ENCODE measurements at regions not wholly inside any gene's neighbourhood (a gene's known extent, or its start where the extent isn't known, plus 50 kb on each side); places are given as distances from the start of the nearest gene placed in this dataset.
A peak's percentile ranks its signal among the peaks of the same experiment; 100 is the strongest.
"Not testable (repeated sequence)": the region's sequence is repeated elsewhere in the genome, so short reads cannot be mapped to it uniquely, and the experiment has no call there.

DNA sequence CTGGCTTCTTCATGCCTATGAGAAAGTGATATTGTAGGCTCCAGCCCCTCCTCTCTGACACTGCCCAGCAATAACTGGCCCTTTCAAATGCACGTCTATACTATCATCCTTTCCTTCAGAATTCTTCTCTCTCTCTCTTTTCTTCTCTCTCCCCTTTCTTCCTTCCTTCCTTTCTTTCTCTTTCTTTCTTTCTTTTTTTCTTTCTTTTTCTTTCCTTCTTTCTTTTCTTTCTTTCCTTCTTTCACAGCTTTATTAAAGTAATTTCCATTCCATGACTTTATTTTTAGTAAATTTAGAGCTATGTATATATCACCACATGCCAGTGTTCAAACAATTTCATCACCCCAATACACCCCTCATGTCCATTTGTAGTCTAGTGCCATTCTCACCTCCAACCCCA lies 302.1 kb downstream of the RPAP3 start:
- DNase-seq (no peak), ATAC-seq (ENCODE audit: low FRiP score) (no peak)
- no peaks in the 10 kb centered on the region for H3K36me3 ChIP-seq (ENCODE audit: control insufficient read depth in 1 of 2, insufficient read depth in 2 of 2, low read length in 1 of 2)
- no peak overlapping the region for H3K27ac ChIP-seq (ENCODE audit: low read depth in 1 of 2, low read length in 2 of 2)
- H3K9me3 ChIP-seq (ENCODE audit: control insufficient read depth, low read length): no peaks in the 10 kb centered on the region
- H3K4me3 ChIP-seq (ENCODE audit: low read length in 2 of 2): no peak overlapping the region
- intact Hi-C loops (cut with DNase I): no loop called here
- H3K27me3 ChIP-seq (ENCODE audit: control insufficient read depth in 1 of 2, insufficient read depth in 2 of 2, low read length in 1 of 2): no peaks in the 10 kb centered on the region
- WGBS, 2 donors: 88 to 93% methylated on average over 1 of the region's 1 CpG
- H3K4me1 ChIP-seq (ENCODE audit: control insufficient read depth in 1 of 2, insufficient read depth in 2 of 2, low read length in 2 of 2): no peaks in the 10 kb centered on the region

DNA sequence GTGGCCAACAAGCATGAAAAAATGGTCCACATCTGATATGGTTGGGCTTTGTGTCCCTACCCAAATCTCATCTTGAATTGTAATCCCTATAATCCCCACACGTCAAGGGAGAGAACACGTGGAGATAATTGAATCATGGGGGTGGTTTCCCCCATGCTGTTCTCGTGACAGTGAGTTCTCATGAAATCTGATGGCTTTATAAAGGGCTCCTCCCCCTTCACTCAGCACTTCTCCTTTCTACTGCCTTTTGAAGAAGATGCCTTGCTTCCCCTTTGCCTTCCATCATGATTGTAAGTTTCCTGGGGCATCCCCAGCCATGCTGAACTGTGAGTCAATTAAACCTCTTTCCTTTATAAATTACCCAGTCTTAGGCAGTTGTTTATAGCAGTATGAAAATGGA lies 304.6 kb downstream of the RPAP3 start:
- intact Hi-C loops (cut with DNase I); H3K9me3 ChIP-seq (ENCODE audit: control insufficient read depth, low read length); H3K27me3 ChIP-seq (ENCODE audit: control insufficient read depth in 1 of 2, insufficient read depth in 2 of 2, low read length in 1 of 2); H3K4me1 ChIP-seq (ENCODE audit: control insufficient read depth in 1 of 2, insufficient read depth in 2 of 2, low read length in 2 of 2); H3K4me3 ChIP-seq (ENCODE audit: low read length in 2 of 2); H3K27ac ChIP-seq (ENCODE audit: low read depth in 1 of 2, low read length in 2 of 2); ATAC-seq (ENCODE audit: low FRiP score); DNase-seq; H3K36me3 ChIP-seq (ENCODE audit: control insufficient read depth in 1 of 2, insufficient read depth in 2 of 2, low read length in 1 of 2): not testable (repeated sequence)
- 85 to 86% methylated on average over 3 of the region's 3 CpGs for WGBS, 2 donors

DNA sequence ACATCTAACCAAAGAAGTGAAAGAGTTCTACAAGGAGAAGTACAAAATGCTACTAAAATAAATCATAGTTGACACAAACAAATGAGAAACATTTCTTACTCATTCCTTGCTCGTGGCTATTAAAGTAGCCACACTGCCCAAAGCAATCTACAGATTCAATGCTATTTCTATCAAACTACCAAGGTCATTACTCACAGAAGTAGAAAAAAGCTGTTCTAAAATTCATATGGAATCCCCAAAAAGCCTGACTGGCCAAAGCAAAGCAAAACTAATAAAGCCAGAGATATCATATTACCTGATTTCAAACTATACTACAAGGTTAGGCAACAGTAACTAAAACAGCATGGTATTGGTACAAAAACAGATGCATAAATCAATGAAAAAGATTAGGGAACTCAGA lies 305.6 kb downstream of the RPAP3 start:
- intact Hi-C loops (cut with DNase I): no loop called here
- Histone ChIP-seq H3K4me1 (ENCODE audit: control insufficient read depth in 1 of 2, insufficient read depth in 2 of 2, low read length in 2 of 2) (no peaks in the 10 kb centered on the region), H3K27me3 (ENCODE audit: control insufficient read depth in 1 of 2, insufficient read depth in 2 of 2, low read length in 1 of 2) (no peaks in the 10 kb centered on the region), H3K9me3 (ENCODE audit: control insufficient read depth, low read length) (no peaks in the 10 kb centered on the region), H3K27ac (ENCODE audit: low read depth in 1 of 2, low read length in 2 of 2) (no peak overlapping the region), H3K4me3 (ENCODE audit: low read length in 2 of 2) (no peak overlapping the region), H3K36me3 (ENCODE audit: control insufficient read depth in 1 of 2, insufficient read depth in 2 of 2, low read length in 1 of 2) (no peaks in the 10 kb centered on the region)
- 42 to 48% methylated on average over 1 of the region's 1 CpG for WGBS, 2 donors
- no peak for DNase-seq
- ATAC-seq (ENCODE audit: low FRiP score): no peak

DNA sequence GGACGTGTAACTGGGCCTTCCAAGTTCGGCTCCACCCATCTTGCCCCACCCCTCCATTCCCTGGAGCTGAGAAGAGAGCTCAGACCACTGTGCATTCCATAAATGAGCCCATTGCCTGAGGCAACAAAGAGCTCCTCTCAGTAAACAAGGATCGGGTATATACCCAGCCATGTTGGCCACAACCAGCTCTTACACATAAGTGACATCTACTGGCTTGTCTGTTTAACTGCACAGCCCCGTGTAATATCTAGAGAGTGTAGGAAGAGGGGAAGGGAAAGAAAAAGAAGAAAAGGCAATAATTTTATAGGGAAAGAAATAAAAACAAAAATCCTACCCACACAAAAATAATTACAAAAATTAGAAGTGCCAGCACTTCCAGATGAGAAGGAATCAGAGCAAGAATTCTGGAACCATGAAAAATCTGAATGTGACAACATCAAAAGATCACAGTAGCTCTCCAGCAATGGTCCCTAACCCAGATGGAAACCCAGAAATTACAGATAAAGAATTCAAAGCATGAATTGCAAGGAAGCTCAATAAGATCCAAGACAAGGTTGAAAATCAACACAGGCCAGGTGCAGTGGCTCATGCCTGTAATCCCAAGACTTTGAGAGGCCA lies 308.1 kb downstream of the RPAP3 start:
- Histone ChIP-seq H3K36me3 (ENCODE audit: control insufficient read depth in 1 of 2, insufficient read depth in 2 of 2, low read length in 1 of 2) (no peaks in the 10 kb centered on the region), H3K9me3 (ENCODE audit: control insufficient read depth, low read length) (no peaks in the 10 kb centered on the region), H3K4me3 (ENCODE audit: low read length in 2 of 2) (no peak overlapping the region), H3K4me1 (ENCODE audit: control insufficient read depth in 1 of 2, insufficient read depth in 2 of 2, low read length in 2 of 2) (no peaks in the 10 kb centered on the region), H3K27me3 (ENCODE audit: control insufficient read depth in 1 of 2, insufficient read depth in 2 of 2, low read length in 1 of 2) (no peaks in the 10 kb centered on the region), H3K27ac (ENCODE audit: low read depth in 1 of 2, low read length in 2 of 2) (no peak overlapping the region)
- ATAC-seq (ENCODE audit: low FRiP score) (peak; percentile 66), DNase-seq (no peak)
- 75 to 80% methylated on average over 4 of the region's 4 CpGs for WGBS, 2 donors
- intact Hi-C loops (cut with DNase I): loop anchor here (10.0 kb wide), 2 partner anchors 107 to 363 kb away; no protein-coding TSS in a partner anchor

DNA sequence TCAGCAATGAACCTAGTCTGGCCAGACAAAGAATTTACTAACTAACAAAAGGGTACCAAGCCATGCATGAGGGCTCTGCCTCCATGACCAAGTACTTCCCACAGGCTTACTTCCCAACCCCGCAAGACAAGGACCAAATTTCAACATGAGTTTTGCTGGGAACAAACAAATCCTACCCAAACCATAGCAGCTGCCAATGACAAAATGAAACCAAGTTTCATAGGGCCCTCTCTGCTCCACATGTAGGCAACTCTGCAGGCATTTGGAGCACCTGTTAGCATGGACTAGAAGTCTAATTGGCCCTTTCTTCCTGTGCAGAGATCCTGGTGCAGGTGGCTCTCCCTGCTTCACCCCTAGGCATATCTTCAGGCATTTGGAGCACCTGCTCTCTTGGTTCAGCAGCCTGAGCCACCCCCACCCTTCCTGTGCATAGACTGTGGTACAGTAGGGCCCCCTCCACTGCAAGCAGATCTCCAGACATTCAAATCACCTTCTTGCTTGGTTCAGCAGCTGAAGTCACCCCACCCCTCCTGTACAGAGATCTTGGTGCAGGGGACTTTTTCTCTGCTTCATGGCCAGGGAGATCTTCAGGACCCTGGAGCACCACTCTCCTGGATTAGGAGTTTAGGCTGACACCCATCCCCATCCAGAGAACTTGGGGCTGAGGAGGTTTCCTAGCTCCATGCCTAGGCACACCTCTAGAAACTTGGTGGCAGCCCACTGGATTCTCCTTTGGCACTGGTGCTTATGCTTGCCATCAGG lies 308.7 kb downstream of the RPAP3 start:
- no peaks in the 10 kb centered on the region for H3K4me1 ChIP-seq (ENCODE audit: control insufficient read depth in 1 of 2, insufficient read depth in 2 of 2, low read length in 2 of 2)
- ATAC-seq (ENCODE audit: low FRiP score) (no peak), DNase-seq (no peak)
- H3K27ac ChIP-seq (ENCODE audit: low read depth in 1 of 2, low read length in 2 of 2): no peak overlapping the region
- H3K27me3 ChIP-seq (ENCODE audit: control insufficient read depth in 1 of 2, insufficient read depth in 2 of 2, low read length in 1 of 2): no peaks in the 10 kb centered on the region
- 91 to 92% methylated on average over 1 of the region's 1 CpG for WGBS, 2 donors
- H3K4me3 ChIP-seq (ENCODE audit: low read length in 2 of 2): no peak overlapping the region
- no peaks in the 10 kb centered on the region for H3K9me3 ChIP-seq (ENCODE audit: control insufficient read depth, low read length)
- H3K36me3 ChIP-seq (ENCODE audit: control insufficient read depth in 1 of 2, insufficient read depth in 2 of 2, low read length in 1 of 2): no peaks in the 10 kb centered on the region
- intact Hi-C loops (cut with DNase I): loop anchor here (10.0 kb wide), 2 partner anchors 108 to 362 kb away; no protein-coding TSS in a partner anchor

DNA sequence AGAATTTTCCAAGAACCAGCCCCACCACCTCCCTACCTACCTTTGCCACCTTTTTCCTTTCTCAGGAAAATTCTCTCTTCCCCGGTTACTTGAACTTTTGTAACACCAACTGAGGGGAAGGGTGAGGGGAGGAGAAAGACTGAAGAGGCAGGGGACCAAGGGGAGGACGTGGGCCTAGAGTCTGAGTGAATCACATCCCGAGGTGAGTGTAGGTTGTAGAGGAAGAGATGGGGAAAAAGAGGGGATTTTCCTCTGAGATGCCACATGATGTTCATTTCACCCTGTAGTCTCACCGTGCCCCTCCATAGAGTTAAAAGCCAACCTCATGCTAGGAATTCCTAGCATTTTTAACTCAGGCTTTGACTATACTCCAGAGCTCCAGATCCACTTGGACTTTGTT lies 311.8 kb downstream of the RPAP3 start:
- no peaks in the 10 kb centered on the region for H3K4me1 ChIP-seq (ENCODE audit: control insufficient read depth in 1 of 2, insufficient read depth in 2 of 2, low read length in 2 of 2)
- ATAC-seq (ENCODE audit: low FRiP score) (no peak), DNase-seq (no peak)
- peak overlapping the region in 1 of 2 donors; percentile 32 for H3K27ac ChIP-seq (ENCODE audit: low read depth in 1 of 2, low read length in 2 of 2)
- no peaks in the 10 kb centered on the region for H3K36me3 ChIP-seq (ENCODE audit: control insufficient read depth in 1 of 2, insufficient read depth in 2 of 2, low read length in 1 of 2)
- H3K9me3 ChIP-seq (ENCODE audit: control insufficient read depth, low read length): no peaks in the 10 kb centered on the region
- H3K27me3 ChIP-seq (ENCODE audit: control insufficient read depth in 1 of 2, insufficient read depth in 2 of 2, low read length in 1 of 2): no peaks in the 10 kb centered on the region
- no peak overlapping the region for H3K4me3 ChIP-seq (ENCODE audit: low read length in 2 of 2)
- intact Hi-C loops (cut with DNase I): loop anchor here (10.0 kb wide), 2 partner anchors 111 to 359 kb away; no protein-coding TSS in a partner anchor
- 60 to 68% methylated on average over 4 of the region's 4 CpGs for WGBS, 2 donors

DNA sequence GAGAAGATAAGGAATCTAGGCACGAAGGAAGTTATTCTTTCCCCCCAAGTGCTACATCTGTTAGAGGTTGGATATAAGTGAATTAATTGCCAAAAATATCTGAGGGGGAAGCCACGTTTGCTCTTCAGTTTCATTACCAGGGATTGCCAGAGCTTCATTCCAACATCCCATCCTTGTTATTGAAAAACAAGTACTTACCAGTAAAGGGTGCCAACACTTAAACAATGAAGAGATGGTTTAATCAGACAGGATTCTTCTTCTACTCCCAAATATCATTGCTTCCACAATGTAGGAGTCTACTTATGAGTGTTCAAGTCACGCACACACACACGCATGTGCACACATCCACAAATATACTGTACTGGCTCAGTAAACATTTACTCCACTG lies 312.4 kb downstream of the RPAP3 start:
- H3K4me1 ChIP-seq (ENCODE audit: control insufficient read depth in 1 of 2, insufficient read depth in 2 of 2, low read length in 2 of 2): no peaks in the 10 kb centered on the region
- no peak overlapping the region for H3K27ac ChIP-seq (ENCODE audit: low read depth in 1 of 2, low read length in 2 of 2)
- H3K27me3 ChIP-seq (ENCODE audit: control insufficient read depth in 1 of 2, insufficient read depth in 2 of 2, low read length in 1 of 2): no peaks in the 10 kb centered on the region
- no peaks in the 10 kb centered on the region for H3K36me3 ChIP-seq (ENCODE audit: control insufficient read depth in 1 of 2, insufficient read depth in 2 of 2, low read length in 1 of 2)
- intact Hi-C loops (cut with DNase I): loop anchor here (10.0 kb wide), 2 partner anchors 111 to 359 kb away; no protein-coding TSS in a partner anchor
- H3K9me3 ChIP-seq (ENCODE audit: control insufficient read depth, low read length): no peaks in the 10 kb centered on the region
- ATAC-seq (ENCODE audit: low FRiP score): no peak
- WGBS, 2 donors: 44 to 46% methylated on average over 4 of the region's 4 CpGs
- no peak for DNase-seq
- H3K4me3 ChIP-seq (ENCODE audit: low read length in 2 of 2): no peak overlapping the region

DNA sequence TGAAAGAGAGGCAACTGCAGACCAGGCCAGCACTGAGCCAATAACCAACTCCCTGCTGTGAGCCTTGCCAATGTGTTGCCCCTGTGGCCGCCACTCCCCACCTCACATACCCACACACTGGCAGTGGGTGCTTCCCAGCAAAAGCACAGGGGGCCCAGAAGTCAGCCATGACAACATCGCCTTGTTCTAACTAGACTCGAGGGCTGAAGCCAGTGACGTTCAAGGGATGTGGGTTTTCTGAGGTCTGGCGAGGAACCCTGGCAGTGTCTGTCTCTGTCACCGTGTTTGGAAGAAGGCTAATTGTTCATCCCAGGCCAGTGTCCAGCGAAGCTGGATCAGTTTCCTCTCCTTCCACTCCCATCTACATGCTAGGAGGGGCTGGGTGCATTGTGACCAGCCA lies 311.8 kb upstream of the AMIGO2 start:
- H3K4me1 ChIP-seq (ENCODE audit: control insufficient read depth in 1 of 2, insufficient read depth in 2 of 2, low read length in 2 of 2): no peaks in the 10 kb centered on the region
- no peak overlapping the region for H3K4me3 ChIP-seq (ENCODE audit: low read length in 2 of 2)
- H3K27ac ChIP-seq (ENCODE audit: low read depth in 1 of 2, low read length in 2 of 2): no peak overlapping the region
- H3K36me3 ChIP-seq (ENCODE audit: control insufficient read depth in 1 of 2, insufficient read depth in 2 of 2, low read length in 1 of 2): no peaks in the 10 kb centered on the region
- H3K9me3 ChIP-seq (ENCODE audit: control insufficient read depth, low read length): no peaks in the 10 kb centered on the region
- ATAC-seq (ENCODE audit: low FRiP score) (no peak), DNase-seq (no peak)
- H3K27me3 ChIP-seq (ENCODE audit: control insufficient read depth in 1 of 2, insufficient read depth in 2 of 2, low read length in 1 of 2): no peaks in the 10 kb centered on the region
- WGBS, 2 donors: 94% methylated on average over 7 of the region's 7 CpGs
- intact Hi-C loops (cut with DNase I): loop anchor here (10.0 kb wide), 2 partner anchors 113 to 357 kb away; no protein-coding TSS in a partner anchor

DNA sequence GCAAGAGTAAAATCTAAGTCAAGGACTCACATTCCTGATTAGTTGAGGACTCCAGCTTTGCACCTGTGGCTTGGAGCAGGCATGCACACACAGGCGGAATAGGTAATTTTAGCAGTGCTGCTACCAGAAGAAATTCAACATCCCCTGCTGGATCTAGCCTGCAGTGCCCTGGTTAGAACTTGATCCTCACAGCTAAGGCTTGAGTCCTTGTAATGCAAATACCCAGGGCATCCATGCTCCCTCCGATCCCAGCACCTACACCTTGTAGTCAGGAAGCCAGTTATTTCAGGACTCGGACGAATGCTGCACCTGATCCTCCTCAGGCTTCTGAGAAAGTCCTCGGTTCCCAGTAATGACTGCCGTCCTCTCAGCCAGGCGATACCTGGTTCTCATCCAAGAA lies 309.0 kb upstream of the AMIGO2 start:
- no peak for DNase-seq
- intact Hi-C loops (cut with DNase I): no loop called here

More for the DNA sequence above, 309.0 kb upstream of the AMIGO2 start:
- Histone ChIP-seq H3K9me3 (ENCODE audit: control insufficient read depth, low read length) (no peaks in the 10 kb centered on the region), H3K36me3 (ENCODE audit: control insufficient read depth in 1 of 2, insufficient read depth in 2 of 2, low read length in 1 of 2) (no peaks in the 10 kb centered on the region), H3K4me3 (ENCODE audit: low read length in 2 of 2) (no peak overlapping the region), H3K27ac (ENCODE audit: low read depth in 1 of 2, low read length in 2 of 2) (no peak overlapping the region), H3K27me3 (ENCODE audit: control insufficient read depth in 1 of 2, insufficient read depth in 2 of 2, low read length in 1 of 2) (no peaks in the 10 kb centered on the region), H3K4me1 (ENCODE audit: control insufficient read depth in 1 of 2, insufficient read depth in 2 of 2, low read length in 2 of 2) (no peaks in the 10 kb centered on the region)
- 86 to 89% methylated on average over 7 of the region's 7 CpGs for WGBS, 2 donors
- no peak for ATAC-seq (ENCODE audit: low FRiP score)

All from aorta (tissue), 5 donors.